SK-N-SH (cell line): ENCODE measurements at regions not wholly inside any gene's neighbourhood (a gene's known extent, or its start where the extent isn't known, plus 50 kb on each side); places are given as distances from the start of the nearest gene placed in this dataset.

ENCODE experiments used
- CTCF ChIA-PET: fragments of 300-600, 350-600 bp; formaldehyde crosslinking; extraction: SDS; loops from one replicate; lab custom pipeline; 2021; lab: Yijun Ruan, JAX
- POLR2A ChIA-PET: fragments of 350-600 bp; sonication (Branson Sonifier 250); formaldehyde crosslinking; extraction: SDS; loops from one replicate; lab custom pipeline; 2020; ENCODE audit warnings: antibody characterized with exemption, inconsistent platforms; lab: Yijun Ruan, JAX
- DNase-seq: peaks from one replicate; pipeline ENCODE4 v3.0.0; 2012
- H2AFZ ChIP-seq: fragments of 200-600 bp; sonication (generic); 2 replicates; pipeline ENCODE4 v1.8.1; 2016; ENCODE audit warnings: antibody characterized with exemption, mild to moderate bottlenecking, low read depth
- H3F3A ChIP-seq: fragments of 200-600 bp; sonication (generic); replicated peaks from 2 replicates; pipeline ENCODE3; 2016; ENCODE audit warnings: antibody characterized with exemption, mild to moderate bottlenecking; ENCODE audit not compliant: insufficient read depth
- H3K27ac ChIP-seq, 2 experiments: fragments of 200-500 bp in 1 of 2; fragments of 200-600 bp in 1 of 2; sonication (Bioruptor generic) in 1 of 2; sonication (generic), shearing (Covaris generic) in 1 of 2; 2 replicates each; pipeline versions ENCODE4 v1.5.1 to v1.6.1; 2014 to 2016; ENCODE audit warnings: low read depth in 2 of 2, inconsistent platforms in 1 of 2, low read length in 1 of 2, mild to moderate bottlenecking in 1 of 2, mixed read lengths in 1 of 2
- H3K27me3 ChIP-seq: fragments of 200-600 bp; sonication (generic), shearing (Covaris generic); 2 replicates; pipeline ENCODE4 v1.6.1; 2016; ENCODE audit warnings: mixed run types; ENCODE audit not compliant: insufficient read depth
- H3K36me3 ChIP-seq, 2 experiments: fragments of 200-500 bp in 1 of 2; fragments of 200-600 bp in 1 of 2; sonication (Bioruptor generic) in 1 of 2; sonication (generic) in 1 of 2; replicated peaks in 1 of 2; 2 replicates each; pipeline versions ENCODE3 to v1.5.1; 2014 to 2016; ENCODE audit warnings: low read length in 1 of 2, mild to moderate bottlenecking in 1 of 2; ENCODE audit not compliant: insufficient read depth in 2 of 2, control insufficient read depth in 1 of 2
- H3K4me1 ChIP-seq, 2 experiments: fragments of 200-500 bp in 1 of 2; fragments of 200-600 bp in 1 of 2; sonication (Bioruptor generic) in 1 of 2; sonication (generic), shearing (Covaris generic) in 1 of 2; 2 replicates each; pipeline versions ENCODE4 v1.5.1 to v1.6.1; 2014 to 2016; ENCODE audit warnings: low read depth in 1 of 2, low read length in 1 of 2, mixed run types in 1 of 2; ENCODE audit not compliant: insufficient read depth in 2 of 2, control insufficient read depth in 1 of 2
- H3K4me2 ChIP-seq: fragments of 200-600 bp; sonication (generic), shearing (Covaris generic); 2 replicates; pipeline ENCODE4 v1.6.1; 2017; ENCODE audit warnings: mixed run types
- H3K4me3 ChIP-seq, 2 experiments: fragments of 200-500 bp in 1 of 2; fragments of 200-600 bp in 1 of 2; sonication (Bioruptor generic) in 1 of 2; sonication (generic), shearing (Covaris generic) in 1 of 2; 2 replicates each; pipeline versions ENCODE4 v1.5.1 to v1.8.1; 2014 to 2016; ENCODE audit warnings: low read depth in 2 of 2, inconsistent platforms in 1 of 2, low read length in 1 of 2, mild to moderate bottlenecking in 1 of 2, mixed read lengths in 1 of 2, moderate library complexity in 1 of 2
- H3K79me2 ChIP-seq: fragments of 200-600 bp; sonication (generic); 2 replicates; pipeline ENCODE4 v1.8.1; 2017; ENCODE audit warnings: mild to moderate bottlenecking; ENCODE audit not compliant: insufficient read depth
- H3K9ac ChIP-seq: fragments of 200-600 bp; sonication (generic); 2 replicates; pipeline ENCODE4 v1.6.1; 2017; ENCODE audit warnings: mixed run types
- H3K9me2 ChIP-seq: fragments of 200-600 bp; sonication (generic); 2 replicates; pipeline ENCODE4 v1.6.1; 2017; ENCODE audit warnings: mixed run types
- H3K9me3 ChIP-seq: fragments of 200-600 bp; sonication (generic); 2 replicates; pipeline ENCODE4 v1.6.1; 2017; ENCODE audit warnings: mixed run types, mild to moderate bottlenecking, moderate library complexity
- H4K20me1 ChIP-seq: fragments of 200-600 bp; sonication (generic); 2 replicates; pipeline ENCODE4 v1.6.1; 2017; ENCODE audit warnings: mild to moderate bottlenecking, mixed run types; ENCODE audit not compliant: insufficient read depth
- CHD2 ChIP-seq: fragments of 150-350 bp; IDR thresholded peaks from 2 replicates; pipeline ENCODE4 v1.6.1; 2018; ENCODE audit warnings: low read length; ENCODE audit not compliant: partially characterized antibody
- ELF1 ChIP-seq: IDR thresholded peaks from 2 replicates; pipeline ENCODE4 v1.4.0; 2012
- EP300 ChIP-seq, 2 experiments: IDR thresholded peaks; 2 replicates each; pipeline versions ENCODE4 v1.4.0 to v1.6.1; 2012; ENCODE audit warnings: borderline replicate concordance in 1 of 2, low read depth in 1 of 2, low read length in 1 of 2
- FOSL2 ChIP-seq: IDR thresholded peaks from 2 replicates; pipeline ENCODE4 v1.4.0; 2012; ENCODE audit warnings: low read depth, mild to moderate bottlenecking, moderate library complexity, borderline replicate concordance
- FOXJ3 ChIP-seq: sonication (generic); formaldehyde crosslinking; IDR thresholded peaks from 2 replicates; pipeline ENCODE4 v1.5.1; 2020; ENCODE audit warnings: mild to moderate bottlenecking, missing genetic modification reagents
- GABPA ChIP-seq: IDR thresholded peaks from 2 replicates; pipeline ENCODE4 v1.4.0; 2012; ENCODE audit warnings: low read depth, mild to moderate bottlenecking
- JUND ChIP-seq: IDR thresholded peaks from 2 replicates; pipeline ENCODE4 v1.4.0; 2012
- MAX ChIP-seq: IDR thresholded peaks from 2 replicates; pipeline ENCODE4 v1.4.0; 2012; ENCODE audit warnings: low read depth
- NFIC ChIP-seq: IDR thresholded peaks from 2 replicates; pipeline ENCODE4 v1.4.0; 2012; ENCODE audit warnings: borderline replicate concordance
- PBX3 ChIP-seq: IDR thresholded peaks from 2 replicates; pipeline ENCODE4; 2012
- POLR2AphosphoS5 ChIP-seq: IDR thresholded peaks from 2 replicates; pipeline ENCODE4 v1.6.1; 2012; ENCODE audit warnings: low read depth, low read length
- RCOR1 ChIP-seq: fragments of 150-350 bp; IDR thresholded peaks from 2 replicates; pipeline ENCODE4 v1.6.1; 2017; ENCODE audit warnings: antibody characterized with exemption, low read length
- RXRA ChIP-seq: IDR thresholded peaks from 2 replicates; pipeline ENCODE4 v1.4.0; 2012; ENCODE audit warnings: low read depth, mild to moderate bottlenecking, borderline replicate concordance
- SIN3A ChIP-seq: IDR thresholded peaks from 2 replicates; pipeline ENCODE4 v1.6.1; 2012; ENCODE audit warnings: low read depth, mild to moderate bottlenecking, low read length, moderate library complexity, borderline replicate concordance
- TCF12 ChIP-seq: IDR thresholded peaks from 2 replicates; pipeline ENCODE4 v1.4.0; 2012
- TEAD4 ChIP-seq: IDR thresholded peaks from 2 replicates; pipeline ENCODE4 v1.4.0; 2012; ENCODE audit warnings: mild to moderate bottlenecking, borderline replicate concordance; ENCODE audit not compliant: insufficient read depth
- ZBTB33 ChIP-seq: IDR thresholded peaks from 2 replicates; pipeline ENCODE4 v1.4.0; 2012; ENCODE audit warnings: low read depth, borderline replicate concordance
- WGBS: methylation state at CpG from one replicate; pipeline ENCODE4 v1.1.6; 2017; ENCODE audit warnings: low lambda C conversion rate; 5-methylcytosine and 5-hydroxymethylcytosine counted together

GRCh38 chr19:28834996-28835395, 378.0 kb downstream of the UQCRFS1 start:
- no peak for DNase-seq
- H3K27me3 ChIP-seq: peaks cover 79% of the 10 kb centered on the region
- H3K27ac ChIP-seq: no peak overlapping the region
- ChIA-PET CTCF (no interaction called here), POLR2A (no interaction called here)
- H3K9me3 ChIP-seq: no peaks in the 10 kb centered on the region
- H3K4me1 ChIP-seq: no peaks in the 10 kb centered on the region
- H3K79me2 ChIP-seq: no peaks in the 10 kb centered on the region
- H3K9me2 ChIP-seq: no peaks in the 10 kb centered on the region
- no peak overlapping the region for H3K4me2 ChIP-seq
- no peak for TF ChIP-seq EP300 (IDR thresholded peaks at IDR 0.05; ENCODE audit: borderline replicate concordance in 1 of 2, low read depth in 1 of 2, low read length in 1 of 2)
- no peak for TF ChIP-seq NFIC
- TF ChIP-seq ELF1: no peak
- TF ChIP-seq TEAD4: no peak
- no peak for TF ChIP-seq FOSL2
- no peak for TF ChIP-seq GABPA
- TF ChIP-seq ZBTB33: no peak
- H3K4me3 ChIP-seq: no peak overlapping the region
- H3K36me3 ChIP-seq: no peaks in the 10 kb centered on the region
- H3K9ac ChIP-seq: no peak overlapping the region
- no peaks in the 10 kb centered on the region for H4K20me1 ChIP-seq
- H3F3A ChIP-seq: no peaks in the 10 kb centered on the region
- no peak overlapping the region for H2AFZ ChIP-seq
- under 1% methylated on average over 3 of the region's 3 CpGs for WGBS

GRCh38 chr19:28831462-28831861, 381.5 kb downstream of the UQCRFS1 start:
- Histone ChIP-seq H3K9me3 (no peaks in the 10 kb centered on the region), H3K27me3 (peaks cover 81% of the 10 kb centered on the region), H3K4me1 (no peaks in the 10 kb centered on the region), H3K9ac (no peak overlapping the region), H3F3A (no peaks in the 10 kb centered on the region), H3K79me2 (no peaks in the 10 kb centered on the region), H3K36me3 (no peaks in the 10 kb centered on the region), H3K4me2 (no peak overlapping the region), H3K9me2 (no peaks in the 10 kb centered on the region), H3K4me3 (no peak overlapping the region), H3K27ac (no peak overlapping the region), H4K20me1 (no peaks in the 10 kb centered on the region), H2AFZ (no peak overlapping the region)
- TF ChIP-seq JUND (no peak), NFIC (no peak), POLR2AphosphoS5 (no peak), GABPA (no peak), FOXJ3 (CRISPR knock-in tag) (no peak), TCF12 (no peak), RXRA (no peak), RCOR1 (no peak), PBX3 (no peak), SIN3A (no peak), TEAD4 (no peak), CHD2 (no peak), MAX (no peak)
- POLR2A ChIA-PET: no interaction called here
- CTCF ChIA-PET: interaction anchor here (1.2 kb wide), 1 partner anchor 48 kb away, joined by 3 read pairs; no protein-coding TSS in a partner anchor
- 7% methylated on average over 5 of the region's 5 CpGs for WGBS
- DNase-seq: no peak
